ENCODE measurements at regions not wholly inside any gene's neighbourhood (a gene's known extent, or its start where the extent isn't known, plus 50 kb on each side); places are given as distances from the start of the nearest gene placed in this dataset.

DNA sequence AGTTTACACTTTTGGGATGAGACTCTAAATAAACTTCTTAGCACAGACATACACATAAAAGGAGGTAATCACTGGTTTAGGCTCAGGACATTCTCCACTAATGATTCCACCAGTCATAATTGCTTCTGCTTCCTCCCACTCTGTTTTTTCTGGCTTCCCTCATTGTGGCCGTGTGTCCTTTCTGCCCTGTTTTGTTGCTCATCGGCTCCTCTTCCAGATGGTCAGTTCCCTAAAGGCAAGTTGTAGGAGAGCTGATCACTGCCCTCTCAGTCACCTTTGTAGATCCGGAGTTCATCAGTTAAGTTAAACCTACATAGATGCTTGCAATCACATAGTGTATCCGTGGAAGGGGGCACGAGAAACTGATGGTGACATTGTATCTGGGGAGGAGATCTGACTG is 200.5 kb upstream of the ARG1 start:
- no peak for TF ChIP-seq TAF1 (IDR thresholded peaks at IDR 0.05; ENCODE audit: borderline replicate concordance, insufficient read depth, low read length)
- TF ChIP-seq FOXP2 (optimal IDR thresholded peaks at IDR 0.05; ENCODE audit: borderline replicate concordance, extremely low read depth, extremely low read length, insufficient read depth): no peak
- TF ChIP-seq POLR2AphosphoS5 (IDR thresholded peaks at IDR 0.05; ENCODE audit: low read depth, low read length): no peak
- TF ChIP-seq, protein P1, sequence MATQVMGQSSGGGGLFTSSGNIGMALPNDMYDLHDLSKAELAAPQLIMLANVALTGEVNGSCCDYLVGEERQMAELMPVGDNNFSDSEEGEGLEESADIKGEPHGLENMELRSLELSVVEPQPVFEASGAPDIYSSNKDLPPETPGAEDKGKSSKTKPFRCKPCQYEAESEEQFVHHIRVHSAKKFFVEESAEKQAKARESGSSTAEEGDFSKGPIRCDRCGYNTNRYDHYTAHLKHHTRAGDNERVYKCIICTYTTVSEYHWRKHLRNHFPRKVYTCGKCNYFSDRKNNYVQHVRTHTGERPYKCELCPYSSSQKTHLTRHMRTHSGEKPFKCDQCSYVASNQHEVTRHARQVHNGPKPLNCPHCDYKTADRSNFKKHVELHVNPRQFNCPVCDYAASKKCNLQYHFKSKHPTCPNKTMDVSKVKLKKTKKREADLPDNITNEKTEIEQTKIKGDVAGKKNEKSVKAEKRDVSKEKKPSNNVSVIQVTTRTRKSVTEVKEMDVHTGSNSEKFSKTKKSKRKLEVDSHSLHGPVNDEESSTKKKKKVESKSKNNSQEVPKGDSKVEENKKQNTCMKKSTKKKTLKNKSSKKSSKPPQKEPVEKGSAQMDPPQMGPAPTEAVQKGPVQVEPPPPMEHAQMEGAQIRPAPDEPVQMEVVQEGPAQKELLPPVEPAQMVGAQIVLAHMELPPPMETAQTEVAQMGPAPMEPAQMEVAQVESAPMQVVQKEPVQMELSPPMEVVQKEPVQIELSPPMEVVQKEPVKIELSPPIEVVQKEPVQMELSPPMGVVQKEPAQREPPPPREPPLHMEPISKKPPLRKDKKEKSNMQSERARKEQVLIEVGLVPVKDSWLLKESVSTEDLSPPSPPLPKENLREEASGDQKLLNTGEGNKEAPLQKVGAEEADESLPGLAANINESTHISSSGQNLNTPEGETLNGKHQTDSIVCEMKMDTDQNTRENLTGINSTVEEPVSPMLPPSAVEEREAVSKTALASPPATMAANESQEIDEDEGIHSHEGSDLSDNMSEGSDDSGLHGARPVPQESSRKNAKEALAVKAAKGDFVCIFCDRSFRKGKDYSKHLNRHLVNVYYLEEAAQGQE (IDR thresholded peaks at IDR 0.05; ENCODE audit: insufficient read depth in 1 of 2, low read depth in 2 of 2, low read length in 2 of 2): no peak

DNA sequence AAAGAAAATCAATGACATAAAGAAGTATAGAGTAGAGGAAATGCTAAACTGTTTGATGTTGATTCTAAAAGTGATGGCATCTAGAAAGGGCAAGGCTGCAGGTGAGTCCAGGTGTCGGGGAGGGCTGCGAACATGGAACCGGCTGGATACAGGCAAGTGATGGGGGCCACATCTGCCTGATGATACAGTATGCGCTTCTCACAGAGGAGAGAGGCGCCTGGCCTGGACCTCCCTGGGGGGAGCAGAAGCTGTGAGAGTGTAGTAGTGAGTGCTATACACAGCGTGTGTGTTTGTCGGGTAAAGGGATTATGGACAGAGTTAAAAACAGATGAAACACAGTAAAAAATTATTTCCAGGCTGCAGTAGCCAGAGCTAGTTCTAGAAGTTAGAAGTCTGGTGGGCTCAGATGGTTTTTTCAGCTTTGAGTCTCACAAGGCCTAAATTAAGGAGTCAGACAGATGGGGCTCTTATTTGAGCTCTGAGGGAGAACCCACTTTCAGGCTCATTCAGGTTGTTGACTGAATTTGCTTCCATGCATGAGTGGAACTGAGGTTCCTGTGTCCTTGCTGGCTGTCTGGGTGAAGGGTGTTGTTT is 195.8 kb upstream of the ARG1 start:
- TF ChIP-seq POLR2AphosphoS5 (IDR thresholded peaks at IDR 0.05; ENCODE audit: low read depth, low read length) (no peak), TAF1 (IDR thresholded peaks at IDR 0.05; ENCODE audit: borderline replicate concordance, insufficient read depth, low read length) (no peak), FOXP2 (optimal IDR thresholded peaks at IDR 0.05; ENCODE audit: borderline replicate concordance, extremely low read depth, extremely low read length, insufficient read depth) (no peak), SIN3A (IDR thresholded peaks at IDR 0.05; ENCODE audit: borderline replicate concordance, insufficient read depth, low read length) (no peak)
- TF ChIP-seq, protein P1 (IDR thresholded peaks at IDR 0.05; ENCODE audit: insufficient read depth in 1 of 2, low read depth in 2 of 2, low read length in 2 of 2): no peak

DNA sequence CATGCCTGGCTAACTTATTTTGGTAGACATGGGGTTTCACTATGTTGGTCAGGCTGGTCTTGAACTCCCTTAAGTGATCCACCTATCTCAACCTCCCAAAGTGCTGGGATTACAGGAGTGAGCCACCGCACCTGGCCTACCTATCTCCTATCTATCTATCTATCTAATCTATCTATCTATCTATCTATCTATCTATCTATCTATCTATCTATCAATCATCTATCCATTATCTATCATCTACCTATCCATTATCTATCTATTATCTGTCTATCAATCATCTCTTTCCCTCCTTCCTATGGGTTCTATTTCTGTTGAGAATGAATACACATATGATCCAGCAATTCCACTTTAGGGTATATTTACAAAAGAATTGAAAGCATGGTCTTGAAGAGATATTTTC is 194.2 kb upstream of the ARG1 start:
- TF ChIP-seq TAF1 (IDR thresholded peaks at IDR 0.05; ENCODE audit: borderline replicate concordance, insufficient read depth, low read length): no peak
- TF ChIP-seq FOXP2 (optimal IDR thresholded peaks at IDR 0.05; ENCODE audit: borderline replicate concordance, extremely low read depth, extremely low read length, insufficient read depth): no peak
- TF ChIP-seq POLR2AphosphoS5 (IDR thresholded peaks at IDR 0.05; ENCODE audit: low read depth, low read length): no peak
- TF ChIP-seq SIN3A (IDR thresholded peaks at IDR 0.05; ENCODE audit: borderline replicate concordance, insufficient read depth, low read length): no peak
- TF ChIP-seq, protein P1 (IDR thresholded peaks at IDR 0.05; ENCODE audit: insufficient read depth in 1 of 2, low read depth in 2 of 2, low read length in 2 of 2): no peak

DNA sequence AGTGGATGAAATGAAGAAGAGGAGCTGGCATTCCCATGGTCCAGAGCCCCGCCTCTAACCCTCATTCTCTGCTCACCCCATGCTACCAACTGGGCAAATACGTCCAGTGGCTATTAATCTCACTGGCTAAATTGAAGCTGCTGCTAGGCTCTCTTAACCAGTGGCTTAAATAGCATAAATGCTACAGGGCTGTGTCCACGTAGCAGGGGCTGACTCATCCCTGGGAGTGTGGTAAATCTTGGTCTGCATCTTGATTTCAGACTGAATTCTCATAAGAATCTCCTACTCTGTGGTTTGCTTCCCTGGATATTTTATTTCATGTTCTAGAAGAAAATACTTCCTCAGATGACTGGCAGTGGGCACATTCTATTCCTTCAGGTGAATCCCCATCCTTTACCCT is 193.1 kb upstream of the ARG1 start:
- TF ChIP-seq POLR2AphosphoS5 (IDR thresholded peaks at IDR 0.05; ENCODE audit: low read depth, low read length) (no peak), SIN3A (IDR thresholded peaks at IDR 0.05; ENCODE audit: borderline replicate concordance, insufficient read depth, low read length) (no peak), TAF1 (IDR thresholded peaks at IDR 0.05; ENCODE audit: borderline replicate concordance, insufficient read depth, low read length) (no peak), FOXP2 (optimal IDR thresholded peaks at IDR 0.05; ENCODE audit: borderline replicate concordance, extremely low read depth, extremely low read length, insufficient read depth) (no peak)
- TF ChIP-seq, protein P1 (IDR thresholded peaks at IDR 0.05; ENCODE audit: insufficient read depth in 1 of 2, low read depth in 2 of 2, low read length in 2 of 2): no peak

Data from PFSK-1 (cell line).